Glomerular visceral epithelial cell (primary cell): ENCODE measurements at regions not wholly inside any gene's neighbourhood (a gene's known extent, or its start where the extent isn't known, plus 50 kb on each side); places are given as distances from the start of the nearest gene placed in this dataset.
A peak's percentile ranks its signal among the peaks of the same experiment; 100 is the strongest.
"Not testable (repeated sequence)": the region's sequence is repeated elsewhere in the genome, so short reads cannot be mapped to it uniquely, and the experiment has no call there.

ENCODE experiments used
- DNase-seq: peaks from one replicate; pipeline ENCODE4 v3.0.0-alpha.2; 2016; ENCODE audit errors: extremely low spot score

DNA sequence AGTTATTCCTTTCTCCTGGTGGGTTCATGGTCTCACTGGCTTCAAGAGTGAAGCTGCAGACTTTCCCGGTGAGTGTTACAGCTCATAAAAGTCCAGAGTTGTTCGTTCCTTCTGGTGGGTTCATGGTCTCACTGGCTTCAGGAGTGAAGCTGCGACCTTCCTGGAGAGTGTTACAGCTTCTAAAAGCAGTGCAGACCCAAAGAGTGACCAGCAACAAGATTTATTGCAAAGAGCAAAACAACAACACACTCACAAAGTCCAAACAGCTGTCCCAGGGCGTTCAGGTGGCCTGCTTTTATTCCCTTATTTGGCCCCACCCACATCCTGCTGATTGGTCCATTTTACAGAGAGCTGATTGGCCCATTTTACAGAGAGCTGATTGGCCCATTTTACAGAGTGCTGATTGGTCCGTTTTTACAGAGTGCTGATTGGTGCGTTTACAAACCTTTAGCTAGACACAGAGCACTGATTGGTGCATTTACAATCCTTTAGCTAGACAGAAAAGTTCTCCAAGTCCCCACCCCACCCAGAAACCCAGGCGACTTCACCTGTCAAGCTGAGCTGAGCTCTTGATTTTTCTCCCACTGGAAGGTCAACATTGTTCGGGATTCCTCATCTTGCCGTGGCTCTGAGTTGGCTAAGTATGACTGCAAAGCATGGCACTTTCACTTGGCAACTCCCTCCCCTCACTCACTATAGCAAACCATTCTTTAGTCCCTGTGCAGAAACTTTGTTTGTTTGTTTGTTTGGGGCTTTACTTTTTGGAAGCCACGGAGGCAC is 87.3 kb upstream of the EEPD1 start:
- not testable (repeated sequence) for DNase-seq

GRCh38 chr7:36066343-36066664 is 86.8 kb upstream of the EEPD1 start:
- no peak for DNase-seq

DNA sequence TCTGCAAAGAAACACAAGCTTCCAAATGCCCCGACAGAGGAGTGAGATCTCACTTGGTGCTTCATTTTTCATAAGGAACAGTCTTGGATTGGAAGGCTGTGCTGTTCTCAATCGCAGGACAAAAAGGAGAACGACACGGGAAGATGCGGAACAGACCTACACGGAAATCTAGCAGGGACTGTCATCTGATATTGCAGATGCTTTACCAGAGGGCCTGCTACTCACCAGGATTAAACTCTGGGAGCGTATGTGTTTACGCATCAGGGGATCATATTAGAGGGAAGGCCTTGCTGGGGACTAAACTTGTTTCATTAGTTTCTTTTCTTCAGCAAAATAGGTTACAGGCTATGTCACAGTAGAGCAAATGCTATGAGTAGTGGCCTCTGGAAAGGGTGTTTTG is 82.8 kb upstream of the EEPD1 start:
- DNase-seq, result no peak

DNA sequence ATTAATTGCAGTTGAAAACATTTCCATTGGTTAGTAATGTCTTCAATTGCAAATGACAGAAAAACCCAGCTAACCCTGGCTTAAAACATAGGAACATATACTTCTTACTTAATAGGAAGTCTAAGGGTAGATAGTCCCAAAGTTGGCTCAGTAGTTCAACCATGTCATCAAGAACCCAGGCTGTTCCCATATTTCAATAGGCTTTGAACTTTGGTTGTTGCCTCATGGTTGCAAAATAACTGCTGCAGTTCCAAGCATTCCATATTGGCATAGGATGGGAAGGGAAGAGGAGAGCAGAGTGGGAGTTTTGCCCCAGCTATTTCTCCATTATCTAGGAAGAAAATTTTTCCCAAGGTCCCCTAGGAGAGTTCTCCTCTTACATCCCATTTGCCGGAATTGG is 81.4 kb upstream of the EEPD1 start:
- no peak for DNase-seq

GRCh38 chr7:36072620-36073019 is 80.4 kb upstream of the EEPD1 start:
- no peak for DNase-seq

DNA sequence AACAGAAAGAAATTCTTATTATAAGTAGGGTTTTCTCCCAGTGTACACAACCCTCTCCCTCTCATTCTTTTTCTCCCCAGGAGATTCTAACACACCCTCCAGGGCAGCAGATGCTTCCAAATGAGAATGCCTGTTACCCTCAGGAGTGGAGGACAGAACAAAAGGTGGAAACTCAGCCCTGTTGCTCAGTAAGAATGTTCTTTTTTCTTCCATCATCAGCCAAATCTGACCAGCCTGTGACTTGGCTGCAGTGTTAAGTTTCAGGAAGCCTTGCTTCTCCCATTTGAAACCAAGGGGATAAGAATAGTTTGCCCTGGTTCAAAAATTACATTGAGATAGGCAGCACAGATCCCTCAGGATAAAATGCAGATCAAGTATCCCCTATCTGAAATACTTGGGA is 77.5 kb upstream of the EEPD1 start:
- DNase-seq, result no peak

DNA sequence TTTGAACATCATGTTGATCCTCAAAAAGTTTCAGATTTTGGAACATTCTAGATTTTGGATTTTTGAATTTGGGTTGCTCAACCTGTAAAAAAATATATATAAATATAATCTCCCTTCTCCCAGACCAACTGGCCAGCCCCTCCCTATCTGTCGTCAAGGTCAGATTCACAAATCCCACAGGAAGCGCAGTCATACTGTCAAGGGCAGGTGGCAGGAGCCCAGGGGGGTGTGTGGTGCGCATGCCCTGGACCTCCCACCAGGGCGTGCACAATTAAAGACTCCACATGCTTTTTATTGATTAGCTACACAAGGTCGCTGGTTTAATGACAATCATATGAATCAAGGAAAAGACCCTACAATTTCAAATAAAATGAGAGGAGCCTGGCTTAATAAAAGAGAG is 77.0 kb upstream of the EEPD1 start:
- no peak for DNase-seq

- no peak for DNase-seq
Observed at GRCh38 chr7:36078816-36079360, 74.2 kb upstream of the EEPD1 start.

DNA sequence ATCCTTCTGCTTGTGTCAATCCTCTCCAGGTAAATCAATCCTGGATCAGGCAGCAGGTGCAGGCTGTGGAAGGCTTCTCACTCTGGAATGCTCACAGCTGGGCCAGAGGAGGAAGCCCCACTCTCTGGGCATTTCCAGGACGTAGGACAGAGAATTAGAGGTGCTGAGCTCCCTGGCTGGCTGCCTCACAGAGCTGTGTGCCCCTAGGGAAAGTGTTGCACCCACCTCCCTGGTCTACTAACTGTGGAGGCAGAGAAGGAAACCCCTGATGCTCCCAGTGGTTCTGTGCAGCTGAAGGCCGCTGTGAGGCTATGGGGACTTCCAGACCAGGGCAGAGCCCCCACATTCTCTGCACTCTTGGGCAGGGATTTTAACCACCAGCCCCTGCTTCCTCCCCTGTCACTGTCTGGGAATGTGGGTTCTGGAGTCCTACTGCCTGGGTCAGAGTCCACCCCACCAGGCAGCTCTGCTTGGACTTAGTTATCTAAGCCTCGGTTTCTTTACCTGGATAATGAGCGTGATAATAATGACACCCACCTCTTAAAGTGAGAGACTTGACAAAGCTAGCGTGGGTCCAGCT is 73.5 kb upstream of the EEPD1 start:
- DNase-seq, result peak; percentile 68

GRCh38 chr7:36080843-36081242 is 72.2 kb upstream of the EEPD1 start:
- no peak for DNase-seq

DNA sequence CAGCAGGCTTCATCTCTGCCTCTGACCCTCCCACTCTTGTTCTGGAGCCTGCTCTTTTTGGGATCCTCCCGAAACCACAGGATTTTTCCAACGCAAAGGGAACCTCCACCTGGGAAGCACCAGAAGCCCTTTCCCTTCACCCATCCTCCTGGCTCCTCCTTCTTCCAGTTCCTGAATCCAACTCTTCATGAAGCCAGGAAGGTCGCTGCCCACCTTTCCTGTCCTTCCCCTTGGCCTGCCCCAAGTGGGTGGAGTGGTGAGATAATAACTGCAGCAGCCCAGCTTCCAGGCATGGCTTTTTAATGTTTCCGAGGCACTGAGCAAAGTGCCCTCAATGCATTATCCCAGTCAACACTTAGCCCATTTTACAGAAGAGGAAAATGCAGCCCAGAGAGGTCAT is 70.8 kb upstream of the EEPD1 start:
- DNase-seq, result no peak

DNA sequence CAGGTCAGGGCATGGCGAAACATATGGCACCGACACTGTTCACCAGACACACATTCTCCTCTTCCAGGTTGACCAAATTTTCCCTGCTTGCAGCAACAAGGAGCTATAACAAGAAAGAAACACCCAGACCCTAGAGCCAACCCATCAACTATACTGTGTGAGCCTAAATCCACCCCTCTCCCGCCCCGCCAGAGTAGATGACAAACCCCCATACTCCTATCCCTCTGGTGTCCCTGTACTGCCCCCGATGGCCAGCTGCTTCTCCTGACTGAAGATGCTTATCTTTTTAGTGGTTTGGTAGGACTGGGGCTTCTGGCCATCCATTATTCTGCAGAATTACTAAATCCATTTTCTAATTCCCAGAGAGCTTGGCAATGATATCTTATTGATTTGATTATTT is 70.1 kb upstream of the EEPD1 start:
- DNase-seq, result no peak

DNA sequence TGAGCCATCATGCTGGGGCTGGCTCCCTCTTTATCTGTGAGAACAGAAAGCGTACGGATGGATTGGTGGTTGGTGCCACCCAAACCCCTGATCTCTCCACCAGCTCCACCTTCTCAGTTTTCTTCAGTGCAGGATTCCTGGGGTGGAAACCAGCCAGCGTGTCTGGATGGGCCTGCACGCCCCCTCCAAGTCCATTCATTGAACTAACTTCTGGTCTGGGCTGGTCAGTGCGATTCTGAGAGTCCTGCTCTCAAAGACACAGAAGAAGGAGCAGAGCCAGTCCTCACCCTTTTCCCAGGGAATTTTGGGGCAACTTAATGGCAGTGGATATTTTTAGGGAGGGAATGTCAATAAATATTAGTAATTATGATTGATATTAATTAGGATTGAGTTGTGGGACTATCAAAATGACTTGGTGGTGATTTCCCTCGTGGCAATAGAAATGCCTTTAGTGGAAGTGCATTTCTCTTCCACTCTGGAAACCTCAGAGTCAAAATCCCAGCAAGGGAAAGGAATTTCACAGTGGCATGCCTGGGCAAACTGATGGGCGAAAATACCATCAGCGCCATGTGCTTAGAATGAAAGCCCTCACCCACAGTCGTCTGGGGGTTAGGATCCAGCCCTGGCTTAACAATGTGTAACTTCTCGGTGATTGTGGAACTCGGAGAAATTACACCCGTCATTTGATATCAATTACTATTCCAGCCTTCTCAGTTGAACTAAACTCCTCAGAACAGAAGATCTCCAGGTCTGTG is 69.3 kb upstream of the EEPD1 start:
- DNase-seq, result no peak

DNA sequence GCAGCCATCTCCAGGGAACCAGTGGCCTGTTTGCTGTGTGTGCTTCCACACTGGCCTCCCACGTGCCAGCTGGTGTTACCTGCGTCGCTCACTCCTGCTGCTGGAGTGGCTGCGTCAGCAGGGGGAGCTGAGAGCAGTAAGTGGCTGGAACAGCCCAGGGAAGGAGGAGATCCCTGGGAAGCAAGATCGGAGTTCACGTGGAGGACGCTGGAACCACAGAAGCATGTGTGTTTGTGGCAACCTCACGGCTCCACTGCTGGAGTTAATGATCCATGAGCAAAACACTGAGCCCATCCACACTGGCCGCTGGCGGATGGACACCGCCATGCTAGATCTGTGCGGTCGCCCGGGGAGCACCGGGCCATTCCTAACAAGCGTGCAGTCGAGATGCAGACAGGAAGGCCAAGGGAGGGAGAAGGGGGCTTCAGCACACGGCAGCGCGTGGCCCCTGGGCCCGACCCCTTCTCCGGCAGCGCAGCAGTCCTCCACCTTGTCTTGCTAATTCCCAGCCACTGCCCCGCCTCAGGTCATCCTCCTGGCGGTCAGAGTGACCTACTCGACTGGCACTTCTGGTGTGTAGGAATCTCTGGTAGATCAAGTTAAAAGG is 68.5 kb upstream of the EEPD1 start:
- peak; percentile 89 for DNase-seq

DNA sequence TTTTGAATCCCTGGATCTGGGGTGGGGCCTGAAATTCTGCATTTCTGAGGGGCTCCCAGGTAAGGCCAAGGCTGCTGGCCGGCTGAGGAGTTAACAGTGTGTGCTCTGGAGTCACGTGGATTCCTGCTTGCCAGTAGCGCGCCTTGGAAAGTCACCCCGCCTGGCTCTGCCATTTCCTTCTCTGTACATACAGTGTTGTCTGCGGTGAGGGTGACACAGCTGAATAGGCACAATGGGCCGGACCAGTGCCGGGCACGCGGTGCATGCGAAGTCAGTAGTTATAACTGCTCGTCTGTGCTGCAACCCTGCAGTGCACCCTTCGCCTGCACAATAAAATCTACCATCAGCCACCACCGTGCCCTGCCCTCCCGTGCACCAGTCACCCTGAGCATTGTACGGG is 68.0 kb upstream of the EEPD1 start:
- DNase-seq, result peak; percentile 12

DNA sequence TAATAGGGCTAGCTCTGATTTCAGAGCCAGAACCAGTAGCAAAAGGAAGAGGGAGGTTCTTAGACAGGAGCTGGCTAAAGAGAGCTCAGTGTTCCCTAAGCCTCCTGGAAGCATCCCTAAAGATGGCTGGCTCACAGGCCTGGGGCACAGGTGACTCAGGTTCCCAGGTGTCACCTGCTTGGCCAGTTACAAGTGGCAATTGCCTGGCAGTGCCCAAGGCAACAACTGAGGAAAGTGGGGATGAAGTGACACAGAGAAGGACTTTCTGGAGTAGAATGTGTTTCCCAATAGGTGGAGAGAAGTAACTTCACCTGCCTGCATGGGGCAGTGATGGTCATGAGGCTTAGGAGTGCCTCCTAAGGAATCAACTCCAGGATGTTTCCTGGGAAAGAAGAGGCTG is 66.5 kb upstream of the EEPD1 start:
- DNase-seq, result no peak

DNA sequence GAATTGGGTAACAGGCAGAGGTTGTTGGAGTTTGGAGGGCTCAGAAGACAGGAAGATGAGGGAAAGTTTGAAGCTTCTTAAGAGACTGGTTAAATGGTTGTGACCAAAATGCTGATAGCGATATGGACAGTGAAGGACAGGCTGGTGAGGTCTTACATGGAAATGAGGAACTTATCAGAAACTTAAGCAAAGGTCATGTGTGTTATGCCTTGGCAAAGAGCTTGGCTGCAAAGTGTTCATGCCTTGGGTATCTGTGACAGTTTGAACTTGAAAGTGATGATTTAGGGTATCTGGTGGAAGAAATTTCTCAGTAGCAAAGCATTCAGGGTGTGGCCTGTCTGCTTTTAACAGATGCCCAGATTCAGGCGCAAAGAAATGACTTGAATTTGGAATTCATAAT is 64.5 kb upstream of the EEPD1 start:
- no peak for DNase-seq

GRCh38 chr7:36088966-36089365 is 64.1 kb upstream of the EEPD1 start:
- no peak for DNase-seq

DNA sequence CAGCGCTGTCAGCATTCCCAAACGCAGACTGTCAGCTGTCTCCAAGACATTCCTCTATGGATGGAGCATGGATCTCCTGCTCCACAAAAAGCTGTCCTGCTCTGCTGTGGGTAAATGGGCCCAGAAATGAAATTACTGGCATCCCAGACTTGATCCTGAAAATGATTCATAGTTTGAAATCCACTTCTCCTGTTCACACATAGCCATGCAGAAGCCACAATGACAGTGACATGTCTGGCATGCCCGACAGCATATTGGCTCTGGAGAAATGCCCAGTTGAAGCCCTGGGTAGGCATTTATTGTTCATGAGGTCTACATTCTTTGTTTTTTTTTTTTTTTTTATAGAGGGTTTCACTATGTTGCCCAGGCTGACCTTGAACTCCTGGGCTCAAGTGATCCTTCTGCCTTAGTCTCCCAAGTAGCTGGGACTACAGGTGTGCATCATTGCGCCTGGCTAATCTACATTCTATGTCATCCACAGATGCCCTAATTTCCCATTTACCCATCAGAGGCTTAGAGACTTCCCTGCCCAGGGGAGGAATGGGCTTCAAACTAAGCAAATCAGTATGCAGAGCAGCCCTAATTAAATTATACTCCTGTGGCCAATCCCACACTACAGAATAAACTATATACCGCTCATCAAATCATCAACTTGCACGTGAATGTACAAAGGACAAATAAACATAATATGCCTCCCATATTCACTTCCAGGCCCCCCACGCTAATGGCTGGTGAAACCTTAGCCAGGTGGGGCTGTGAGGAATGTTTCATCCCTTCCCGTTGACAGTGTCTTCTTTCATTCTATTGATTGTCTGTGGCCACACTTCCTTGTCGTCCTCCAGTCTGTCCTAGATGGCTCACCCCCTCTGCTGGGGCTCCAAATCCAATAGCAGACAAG is 61.8 kb upstream of the EEPD1 start:
- DNase-seq, result peak; percentile 32

- no peak for DNase-seq
Observed at GRCh38 chr7:36091874-36092176, 61.2 kb upstream of the EEPD1 start.

DNA sequence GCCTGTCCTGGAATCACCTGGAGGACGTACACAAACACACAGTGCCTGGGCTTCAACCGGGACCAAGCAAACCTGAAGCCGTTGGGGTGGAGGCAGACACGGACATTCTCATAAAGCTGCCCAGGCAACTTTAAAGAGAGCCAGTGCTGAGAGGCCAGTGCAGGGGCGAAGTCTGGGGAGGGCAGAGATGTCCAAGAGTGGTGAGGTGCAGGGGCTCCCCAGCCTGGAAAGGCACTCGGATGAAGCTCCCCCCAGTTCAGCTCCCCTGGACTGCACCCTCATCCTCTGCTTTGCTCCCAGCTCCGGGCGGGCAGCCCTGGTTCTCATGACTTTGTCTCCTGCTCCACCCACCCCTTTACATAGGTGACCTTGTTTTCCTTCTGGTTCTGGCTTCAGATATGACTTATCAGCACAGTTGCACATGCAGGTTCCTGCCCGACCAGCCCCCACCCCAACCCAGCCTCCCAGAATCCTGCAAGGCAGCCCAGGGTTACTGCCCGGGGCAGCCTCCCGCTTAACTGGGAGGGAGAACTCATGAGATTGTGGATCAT is 60.8 kb upstream of the EEPD1 start:
- no peak for DNase-seq
